Inflammatory macrophage treated with lipopolysaccharide for 1 hour (primary cell): ENCODE measurements at regions not wholly inside any gene's neighbourhood (a gene's known extent, or its start where the extent isn't known, plus 50 kb on each side); places are given as distances from the start of the nearest gene placed in this dataset.

Source experiments
- DNase-seq, 2 donors: peaks; one replicate each; pipeline ENCODE4 v3.0.0-alpha.2; 2020 to 2022

DNA sequence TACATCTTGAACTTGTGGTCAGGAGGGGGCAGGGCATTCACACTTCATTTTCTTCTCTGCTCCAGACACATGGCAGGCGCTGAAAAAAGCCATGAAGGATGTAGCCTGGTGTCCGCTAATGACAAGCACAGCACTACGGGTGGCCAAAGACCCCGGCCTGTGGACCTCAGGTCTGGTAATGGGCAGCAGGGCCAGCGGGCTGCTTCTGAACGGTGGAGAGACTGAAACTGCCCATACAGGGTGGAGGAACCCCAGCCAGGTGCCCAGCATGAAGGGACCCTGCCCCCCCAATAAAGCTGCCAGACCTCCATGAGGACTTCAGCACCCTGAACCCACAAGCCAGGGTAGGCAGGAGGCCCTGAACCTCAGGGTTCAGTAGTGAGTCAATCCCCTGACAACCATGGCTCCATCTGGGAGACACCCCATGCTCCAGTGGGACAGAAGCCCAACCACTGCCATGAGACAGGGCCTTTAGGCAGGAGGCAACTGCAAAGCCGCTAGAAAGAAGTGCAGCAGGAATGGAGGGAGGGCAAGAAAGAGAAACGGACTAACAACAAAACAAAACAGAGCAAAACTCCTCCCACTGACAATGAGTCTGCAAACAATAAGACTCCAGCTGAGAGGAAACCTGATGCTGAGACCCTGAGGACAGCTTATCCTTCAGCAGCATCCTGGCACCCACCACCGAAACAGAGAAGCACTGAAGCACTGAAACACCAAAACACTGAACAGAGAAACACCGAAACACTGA is 140.2 kb upstream of the PPP2R2D start:
- no peak for DNase-seq

DNA sequence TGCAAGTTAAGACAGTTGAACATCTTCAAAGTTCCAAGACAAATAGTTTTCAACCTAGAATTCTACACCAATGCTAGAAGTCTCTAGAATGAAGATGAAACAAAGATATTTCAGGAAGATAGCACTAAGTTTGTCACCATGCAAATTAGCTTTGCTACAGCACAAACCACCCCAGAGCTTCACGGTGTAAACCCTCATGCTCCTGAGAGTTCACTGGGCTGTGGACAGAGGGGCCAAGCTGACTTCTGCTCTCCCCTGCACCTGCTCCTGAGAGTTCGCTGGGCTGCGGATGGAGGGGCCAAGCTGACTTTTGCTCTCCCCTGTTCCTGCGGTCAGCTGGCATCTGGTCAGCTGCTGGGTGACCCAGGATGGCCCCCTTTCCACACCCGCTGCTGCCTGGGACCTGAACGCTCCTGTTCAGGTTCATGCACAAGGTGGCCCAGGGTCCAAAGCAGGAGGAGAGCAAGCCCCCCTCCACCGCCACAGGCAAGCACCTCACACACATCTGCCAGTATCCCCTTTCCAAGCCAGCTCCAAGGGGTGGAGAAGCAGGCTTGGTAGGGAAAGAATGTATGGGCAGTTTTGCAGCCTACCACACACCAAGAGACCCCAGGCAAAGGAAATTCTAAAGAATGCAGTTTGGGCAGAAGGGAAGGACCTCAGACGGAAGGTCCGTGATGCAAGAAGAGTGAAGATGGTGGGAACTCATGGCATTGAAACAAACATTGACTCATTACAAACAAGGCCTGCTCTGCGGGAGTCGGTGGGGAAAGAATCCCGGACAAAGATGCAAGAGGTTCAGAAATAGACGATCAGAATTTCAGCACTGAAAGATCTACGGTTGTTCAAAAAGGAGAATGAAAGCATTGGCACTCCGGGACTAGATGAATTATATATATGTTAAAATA is 137.8 kb upstream of the PPP2R2D start:
- DNase-seq, result no peak

DNA sequence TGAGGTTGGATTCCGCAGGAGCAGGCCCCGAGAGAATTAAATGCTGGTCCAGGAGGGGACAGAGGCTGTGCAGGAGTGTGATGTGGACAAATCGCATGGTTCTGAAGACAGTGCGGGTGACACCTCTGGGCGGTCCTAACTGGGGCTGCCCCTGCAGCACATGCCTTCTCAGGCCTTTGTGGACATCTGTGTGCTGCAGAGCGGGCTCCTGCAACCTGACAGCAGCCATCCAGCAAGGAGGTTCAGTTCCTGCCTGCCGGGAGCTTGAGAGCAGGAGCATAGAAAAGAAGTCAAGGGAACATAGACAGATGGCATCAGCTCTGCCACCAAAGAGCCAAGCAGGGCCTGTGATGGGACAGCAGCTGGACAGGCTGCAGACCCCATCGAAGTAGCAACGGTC is 135.9 kb upstream of the PPP2R2D start:
- no peak for DNase-seq

DNA sequence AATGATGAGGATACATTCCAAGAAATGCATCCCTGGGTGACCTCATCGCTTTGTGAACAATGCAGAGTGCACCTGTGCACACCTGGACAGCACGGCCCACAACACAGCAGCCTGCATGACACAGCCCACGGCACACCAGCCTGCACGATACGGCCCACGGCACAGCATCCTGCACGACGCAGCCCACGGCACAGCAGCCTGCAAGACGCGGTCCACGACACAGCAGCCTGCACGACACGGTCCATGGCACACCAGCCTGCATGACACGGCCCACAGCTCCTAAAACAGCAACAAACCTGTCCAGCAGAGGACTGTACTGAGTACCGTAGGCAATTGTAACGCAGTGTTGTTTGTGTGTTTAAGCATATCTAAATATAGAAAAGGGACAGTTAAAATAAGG is 134.7 kb upstream of the PPP2R2D start:
- no peak for DNase-seq

DNA sequence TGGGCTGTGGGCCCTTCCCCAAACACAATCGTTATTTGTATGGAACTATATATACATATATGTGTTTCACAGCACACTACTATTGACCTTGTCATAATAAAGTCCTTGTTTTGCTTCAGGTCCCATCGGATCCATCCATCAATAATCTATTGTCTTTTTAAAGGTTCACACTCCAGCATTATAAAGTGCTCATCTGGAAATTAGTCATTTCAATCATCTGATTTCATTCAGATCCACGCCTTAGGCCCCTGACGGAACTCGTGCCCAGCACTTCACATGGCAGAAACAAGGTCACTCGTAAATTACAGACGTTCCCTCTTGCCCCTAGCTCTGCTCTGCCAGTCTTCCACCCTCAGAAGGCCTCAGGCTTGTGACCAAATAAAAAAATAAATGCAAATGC is 133.1 kb upstream of the PPP2R2D start:
- no peak for DNase-seq

DNA sequence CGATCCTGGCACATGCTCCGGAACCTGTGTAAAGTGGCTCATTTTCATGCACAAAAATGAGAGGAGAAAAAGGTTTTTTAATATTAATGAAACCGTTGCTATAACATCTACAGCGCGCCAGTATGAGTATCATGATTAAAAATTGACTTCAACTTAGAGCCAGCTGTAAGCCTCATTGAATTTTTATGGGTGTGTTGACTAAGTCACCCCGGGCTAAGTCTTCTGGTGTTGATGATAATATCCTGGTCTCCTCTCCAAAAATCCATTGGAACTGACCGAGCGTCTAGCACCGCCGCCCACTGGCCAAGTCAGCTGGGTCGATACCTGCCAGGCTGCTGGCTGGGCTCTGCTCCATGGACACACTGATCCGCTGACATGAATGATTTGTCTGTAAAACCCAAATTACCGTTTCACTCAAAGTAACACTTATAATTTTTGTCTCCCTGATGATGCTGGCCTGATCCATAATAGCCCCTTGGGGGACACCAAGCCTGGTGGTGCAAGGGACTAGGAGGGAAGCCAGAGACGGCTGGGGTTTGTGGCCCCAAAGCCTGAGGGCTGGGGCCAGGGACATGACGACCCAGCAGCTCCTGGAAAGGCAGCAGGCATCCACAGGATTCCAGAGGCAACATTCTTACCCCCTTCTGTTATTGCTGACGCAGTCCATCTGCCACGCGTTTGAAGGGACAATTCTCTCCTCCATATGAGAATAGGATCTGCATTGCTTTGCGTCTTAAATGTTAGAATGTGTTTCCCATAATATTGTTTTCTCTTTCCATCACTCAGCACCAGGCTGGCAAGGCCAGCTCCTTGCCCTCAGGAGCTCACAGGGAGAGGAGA is 131.0 kb upstream of the PPP2R2D start:
- no peak for DNase-seq

DNA sequence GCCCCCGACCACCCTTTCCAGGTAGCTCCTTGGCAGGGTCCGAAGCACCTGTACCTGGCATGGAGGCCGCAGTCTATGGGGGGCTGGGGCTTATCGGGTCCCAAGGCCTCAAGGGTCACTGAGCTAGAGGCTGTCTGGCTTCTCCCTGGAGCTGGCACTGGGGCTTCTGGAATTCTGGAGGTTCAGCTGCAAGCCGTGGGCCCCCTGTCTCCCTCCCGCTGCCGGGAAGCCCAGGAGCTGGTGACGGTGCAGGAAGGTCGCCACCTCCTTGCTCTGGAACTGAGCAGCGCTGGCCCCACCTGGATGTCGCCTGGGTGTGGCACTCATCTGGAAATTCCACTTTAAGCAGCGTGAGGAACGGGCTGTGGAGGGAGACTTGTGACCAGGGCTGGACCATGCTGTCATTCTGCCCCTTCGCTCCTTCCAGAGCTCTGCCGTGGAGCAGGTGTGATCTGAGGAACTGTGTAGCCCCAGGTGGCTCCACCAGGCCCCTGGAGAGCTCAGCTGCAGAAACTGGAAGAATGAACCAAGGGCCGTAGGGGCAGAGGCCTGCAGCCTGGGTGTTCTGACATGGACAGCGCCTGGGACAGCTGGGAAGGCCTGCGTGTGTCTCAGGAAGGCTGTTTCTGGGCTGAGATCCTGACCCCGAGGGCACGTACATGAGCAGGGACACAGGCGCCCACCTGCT is 129.7 kb upstream of the PPP2R2D start:
- no peak for DNase-seq

DNA sequence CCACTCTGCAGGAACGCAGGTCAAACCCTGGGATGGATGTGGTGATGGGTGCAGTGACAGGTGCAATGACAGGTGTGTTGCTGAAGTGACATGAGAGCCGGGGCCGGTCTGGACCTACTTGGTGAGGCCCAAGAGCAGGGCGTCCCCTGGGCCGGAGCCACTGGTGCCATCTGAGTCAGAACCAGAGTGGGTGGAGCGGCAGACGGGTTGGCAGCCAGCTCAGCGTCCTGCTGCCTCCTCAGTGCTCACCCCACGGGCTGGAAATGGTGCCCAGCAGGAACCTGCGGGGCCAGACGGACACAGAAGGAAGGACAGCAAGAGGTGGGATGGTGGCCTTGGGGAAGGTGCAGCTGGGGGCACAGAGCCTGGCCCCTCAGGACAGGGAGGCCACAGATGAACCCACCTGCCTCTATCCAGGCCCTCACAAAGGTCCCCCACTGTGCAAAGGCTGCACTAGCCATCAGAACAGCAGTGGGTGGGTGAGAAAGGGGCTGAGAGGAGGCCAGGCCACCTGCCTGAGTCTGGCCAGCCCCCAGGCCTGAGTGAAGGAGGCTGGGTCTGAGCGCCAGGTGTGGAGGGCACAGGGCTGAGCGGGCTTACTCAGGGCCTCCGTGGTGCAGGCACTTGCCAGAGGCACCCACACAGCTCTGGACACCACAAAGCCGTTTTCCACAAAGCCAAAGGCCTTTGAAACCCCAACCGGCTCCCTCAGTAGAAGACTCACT is 129.0 kb upstream of the PPP2R2D start:
- DNase-seq, result no peak

DNA sequence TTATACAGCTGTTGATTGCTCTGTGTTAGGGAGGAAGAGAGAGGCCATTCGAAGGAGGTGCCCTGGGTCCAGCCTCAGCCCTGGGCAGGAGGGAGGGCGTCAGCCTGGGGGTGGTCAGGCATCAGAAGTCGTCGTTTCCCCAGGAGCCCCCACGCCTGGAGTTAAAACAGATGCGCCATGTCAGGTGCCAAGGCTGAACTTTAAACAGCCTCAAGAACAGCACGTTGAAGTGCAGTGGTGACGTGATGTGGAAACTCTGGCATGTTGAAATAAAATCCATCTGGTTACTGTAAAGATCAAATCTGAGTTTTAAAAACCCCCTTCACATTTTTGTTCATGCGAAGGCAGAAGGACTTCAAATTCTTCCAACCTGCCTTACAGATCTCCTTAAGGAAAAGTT is 128.4 kb upstream of the PPP2R2D start:
- DNase-seq, result no peak

DNA sequence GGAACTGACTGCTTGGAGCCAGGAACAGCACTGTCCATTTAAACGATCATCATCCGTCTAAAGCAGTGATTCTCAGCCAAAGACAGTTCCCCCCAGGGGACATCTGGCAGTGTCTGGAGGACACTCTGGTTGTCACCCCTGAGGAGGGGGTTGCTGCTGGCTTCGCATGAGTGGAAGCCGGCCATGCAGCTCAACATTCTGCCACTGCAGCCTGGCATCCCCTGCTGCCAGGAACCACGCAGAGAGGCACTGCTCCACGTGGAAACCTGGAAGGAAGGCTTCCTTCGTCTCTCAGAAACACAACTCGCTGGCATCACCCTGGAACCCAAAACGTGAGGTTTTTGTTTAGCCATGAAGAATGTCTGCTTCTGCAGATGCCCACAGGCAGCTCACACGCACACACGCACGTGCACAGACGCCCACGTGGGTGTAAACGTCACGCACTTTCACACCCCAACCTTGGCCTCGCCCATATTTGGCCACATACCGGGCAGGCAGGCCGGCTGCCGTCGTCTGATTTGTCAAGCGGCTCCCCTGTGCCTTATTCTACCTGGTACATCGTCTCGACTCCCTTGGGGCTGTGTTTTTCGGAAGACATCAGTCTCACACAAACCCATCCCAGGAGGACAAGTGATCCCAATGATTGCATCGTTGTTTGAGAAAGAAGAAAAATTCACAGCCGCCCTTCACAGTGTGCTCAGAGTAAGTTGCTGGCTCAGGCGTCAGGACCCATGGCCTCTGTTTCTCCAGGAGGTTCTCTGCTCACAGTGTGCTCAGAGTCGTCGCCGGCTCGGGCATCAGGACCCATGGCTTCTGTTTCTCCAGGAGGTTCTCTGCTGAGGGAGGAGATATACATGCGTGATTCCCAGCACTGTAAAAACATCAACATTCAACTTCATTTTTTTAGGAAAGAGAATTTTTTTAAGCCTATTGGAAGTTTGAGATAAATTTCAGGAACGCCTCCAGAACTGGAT is 127.2 kb upstream of the PPP2R2D start:
- no peak for DNase-seq

DNA sequence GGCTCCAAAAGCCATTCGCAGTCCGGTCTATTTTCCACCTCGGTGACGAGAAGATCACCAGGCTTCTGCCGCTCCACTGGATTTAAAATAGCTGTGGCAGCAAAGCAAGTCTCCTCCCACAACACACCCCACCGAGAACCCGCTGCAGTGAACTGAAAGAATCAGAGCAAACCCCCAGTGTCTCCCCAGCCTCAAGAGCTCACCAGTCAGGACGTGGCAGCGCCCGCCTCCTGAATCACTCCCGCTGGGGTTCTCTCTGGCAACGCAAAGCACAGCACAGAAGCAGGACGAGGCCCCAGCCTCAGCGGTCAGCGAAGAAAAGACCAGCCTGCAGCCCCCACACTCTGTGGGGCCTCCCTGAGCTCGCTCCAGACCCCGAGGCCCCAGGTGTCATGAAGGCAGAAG is 126.1 kb upstream of the PPP2R2D start:
- DNase-seq, result no peak

DNA sequence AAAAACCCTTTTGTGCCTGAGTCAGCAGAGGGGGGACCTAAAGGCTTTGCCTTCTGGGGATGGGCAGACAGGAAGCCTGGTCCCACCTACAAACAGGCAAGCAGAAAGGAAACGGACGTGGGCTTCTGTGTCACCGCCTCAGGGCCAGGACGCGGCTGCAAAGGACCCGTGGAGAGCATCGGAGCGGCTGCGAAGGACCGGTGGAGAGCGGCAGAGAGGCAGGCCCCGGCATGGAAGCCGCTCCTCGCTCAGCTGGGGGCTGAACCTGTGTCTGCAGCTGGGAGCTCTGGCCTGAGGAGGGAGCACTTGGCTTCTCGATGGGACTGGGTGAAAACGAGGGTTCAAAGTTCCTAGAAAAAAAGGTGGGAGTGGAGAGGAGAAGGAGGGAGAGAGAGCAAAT is 125.4 kb upstream of the PPP2R2D start:
- no peak for DNase-seq

DNA sequence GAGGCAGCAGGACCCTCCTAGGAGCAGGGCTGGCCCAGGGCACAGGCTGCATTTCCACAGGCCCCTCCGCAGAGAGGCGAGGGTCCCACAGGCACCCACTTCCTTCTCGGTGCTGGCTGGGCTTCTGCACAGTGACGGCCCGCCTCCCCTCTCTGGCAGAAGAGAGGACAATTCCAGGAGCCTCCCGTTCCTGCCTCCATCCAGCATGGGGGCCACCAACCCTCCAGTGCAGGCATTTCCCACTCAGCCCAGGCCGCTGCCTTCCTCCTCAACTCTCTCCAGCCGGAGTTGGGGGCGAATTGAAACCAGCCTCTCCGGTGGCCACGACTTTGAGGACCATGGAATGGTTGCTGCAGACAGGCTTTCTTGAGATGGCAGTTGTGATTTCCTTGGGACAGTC is 125.0 kb upstream of the PPP2R2D start:
- DNase-seq, result no peak

DNA sequence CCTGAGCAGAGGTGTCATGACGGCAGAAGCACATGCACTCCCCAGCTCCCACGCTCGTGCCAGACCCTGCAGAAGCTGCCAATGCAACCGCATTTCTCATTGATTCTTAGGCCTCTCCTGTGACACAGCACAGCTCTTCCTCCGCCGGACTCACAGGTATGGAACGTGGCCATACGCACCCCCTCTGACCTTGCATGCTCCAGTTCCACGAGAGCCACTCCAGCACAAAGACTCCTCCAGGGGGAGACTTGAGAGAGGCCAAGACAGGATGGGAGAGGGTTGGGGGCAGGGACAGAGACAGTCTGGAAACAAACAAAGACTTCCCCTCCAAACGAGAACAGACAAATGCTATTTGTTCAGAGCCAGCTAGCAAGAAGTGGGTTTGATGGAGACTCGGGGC is 124.3 kb upstream of the PPP2R2D start:
- DNase-seq, result no peak

DNA sequence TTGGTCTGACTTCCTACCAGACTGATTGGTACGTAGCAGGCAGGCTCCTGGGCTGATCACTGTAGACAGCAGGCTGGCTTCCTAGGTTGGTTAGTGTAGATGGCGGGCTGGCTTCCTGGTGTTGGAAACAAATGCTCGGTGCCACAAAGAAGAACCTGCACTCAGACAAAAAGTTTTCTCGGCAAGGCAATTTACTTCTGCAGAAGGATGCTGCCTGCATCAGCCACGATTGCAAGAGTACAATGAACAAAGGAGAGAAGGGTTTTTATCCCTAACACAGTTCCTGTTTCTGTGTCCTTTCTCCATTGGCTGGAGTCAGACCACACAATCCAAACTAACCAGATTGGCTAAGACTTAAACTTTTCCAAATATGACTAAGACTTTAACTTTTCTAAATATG is 123.6 kb upstream of the PPP2R2D start:
- no peak for DNase-seq

DNA sequence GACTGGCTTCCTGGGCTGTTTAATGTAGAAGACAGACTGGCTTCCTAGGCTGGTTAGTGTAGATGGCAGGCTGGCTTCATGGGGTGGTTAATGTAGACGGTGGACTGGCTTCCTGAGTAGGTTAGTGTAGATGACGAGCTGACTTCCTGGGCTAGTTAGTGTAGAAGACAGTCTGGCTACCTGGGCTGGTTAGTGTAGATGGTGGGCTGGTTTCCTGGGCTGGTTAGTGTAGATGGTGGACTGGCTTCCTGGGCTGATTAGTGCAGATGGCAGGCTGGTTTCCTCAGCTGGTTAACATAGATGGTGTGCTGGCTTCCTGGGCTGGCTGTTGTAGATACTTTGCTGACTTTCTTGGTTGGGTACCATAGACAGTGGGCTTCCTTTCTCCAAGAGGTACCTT is 122.9 kb upstream of the PPP2R2D start:
- DNase-seq, result no peak

DNA sequence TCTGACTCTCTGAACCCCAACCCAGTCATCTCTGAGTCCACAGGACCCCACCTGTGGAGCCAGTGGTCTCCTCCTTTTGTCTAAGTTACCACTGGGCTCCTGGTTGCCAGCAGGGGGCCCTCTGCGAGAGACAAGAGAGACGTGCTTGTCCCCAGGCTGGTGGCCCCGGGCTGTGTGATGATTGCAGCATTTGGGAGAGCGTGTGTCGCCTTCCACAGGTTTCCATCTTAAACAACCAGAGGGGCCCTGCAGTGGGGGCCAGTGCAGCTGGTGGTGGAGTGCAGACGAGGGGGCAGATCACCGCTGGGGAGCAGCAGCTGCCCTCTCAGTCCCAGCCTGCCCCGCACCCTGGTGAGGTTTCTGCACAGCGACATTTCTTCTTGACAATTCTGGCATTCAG is 122.4 kb upstream of the PPP2R2D start:
- no peak for DNase-seq

DNA sequence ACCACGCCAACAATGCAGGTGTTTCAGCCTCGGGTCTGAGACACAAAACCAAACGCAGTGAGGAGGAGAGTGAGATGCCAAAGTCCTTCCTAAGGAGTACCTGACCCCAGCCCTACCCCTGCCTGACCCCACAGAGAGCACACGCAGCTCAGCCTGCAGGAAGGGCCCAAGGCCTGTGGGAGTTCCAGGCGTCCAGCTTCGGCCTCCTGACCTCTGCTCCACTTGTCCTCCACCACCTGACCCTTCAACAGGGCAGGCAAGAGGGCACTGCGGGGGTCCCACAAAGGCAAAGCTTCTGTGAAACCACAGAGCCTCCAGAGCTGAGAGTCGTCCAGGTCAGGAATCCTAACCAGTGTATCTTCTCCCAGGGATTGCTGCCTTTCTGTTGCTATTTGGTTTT is 122.0 kb upstream of the PPP2R2D start:
- DNase-seq, result no peak

DNA sequence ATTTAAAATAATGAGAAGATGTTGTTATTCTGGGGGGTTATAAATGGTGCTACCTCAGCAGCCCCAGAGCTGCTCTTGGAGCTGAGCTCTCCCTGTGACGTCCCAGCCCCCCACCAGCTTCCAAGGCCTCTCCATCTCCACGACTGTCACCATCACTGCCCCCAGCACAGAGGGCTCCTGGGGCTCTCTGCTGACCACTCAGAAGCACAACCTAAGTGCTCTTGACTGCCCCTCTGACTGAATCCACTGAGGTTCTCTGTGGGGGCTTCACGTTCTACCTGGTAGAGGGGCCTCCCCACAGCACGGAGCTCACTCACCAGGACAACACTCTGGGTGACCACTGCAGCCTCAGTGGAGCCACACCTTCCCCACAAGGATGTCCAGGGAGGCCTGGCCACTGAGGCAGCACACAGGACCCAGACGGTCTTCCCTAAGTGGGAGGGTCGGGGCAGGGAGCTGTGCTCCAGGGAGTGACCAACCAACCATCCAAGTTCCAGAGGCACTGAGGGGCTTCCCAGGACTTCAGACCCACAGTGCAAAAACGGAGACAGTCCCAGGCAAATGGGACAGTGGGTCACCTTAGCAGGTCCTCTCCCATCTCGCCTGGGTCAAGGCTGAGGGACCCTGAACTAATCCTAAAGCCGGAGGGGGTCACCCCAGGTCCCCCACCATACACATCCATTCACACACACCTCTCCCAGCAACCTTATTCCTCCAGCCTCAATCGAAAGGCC is 121.0 kb upstream of the PPP2R2D start:
- no peak for DNase-seq

DNA sequence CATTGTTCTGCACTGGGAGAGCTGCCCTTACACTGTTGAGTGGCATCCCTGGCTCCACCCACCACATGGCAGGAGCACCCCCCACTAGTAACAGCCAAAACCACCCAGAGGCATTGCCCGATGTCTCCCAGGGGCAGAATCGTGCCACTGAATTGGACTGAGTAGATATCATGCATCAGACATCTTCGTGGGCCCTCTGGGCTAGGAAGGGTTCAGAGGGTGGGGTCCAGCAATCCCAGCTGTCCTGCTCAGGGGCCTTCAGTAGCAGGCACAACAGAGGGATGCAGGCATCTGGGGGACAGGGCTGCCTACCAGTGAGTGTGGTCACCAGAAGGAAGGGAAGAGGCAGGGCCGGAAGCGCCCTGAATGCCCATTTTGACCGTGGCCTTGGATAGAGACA is 119.7 kb upstream of the PPP2R2D start:
- DNase-seq, result no peak
